Left lung (tissue), 4 donors: ENCODE measurements at regions not wholly inside any gene's neighbourhood (a gene's known extent, or its start where the extent isn't known, plus 50 kb on each side); places are given as distances from the start of the nearest gene placed in this dataset.

Experiments used
- ATAC-seq: fragments of 200-7000 bp; cut with Tn5 transposase; one replicate; pipeline ENCODE4 v1.9.1; 2020; ENCODE audit warnings: moderate library complexity
- DNase-seq, 4 donors: peaks; one replicate each; pipeline ENCODE4 v3.0.0-alpha.2; 2013 to 2020
- H3K27ac ChIP-seq, 2 donors: fragments of 200-600 bp; sonication (generic) in 1 of 2; one replicate each; pipeline versions ENCODE4 v1.5.0 to v1.8.0; 2020 to 2021
- H3K27me3 ChIP-seq, 2 donors: fragments of 200-600 bp; sonication (generic) in 1 of 2; one replicate each; pipeline versions ENCODE4 v1.5.0 to v1.8.0; 2020 to 2021
- H3K36me3 ChIP-seq, 2 donors: fragments of 200-600 bp; sonication (generic) in 1 of 2; one replicate each; pipeline versions ENCODE4 v1.5.0 to v1.8.0; 2020 to 2021
- H3K4me1 ChIP-seq, 2 donors: fragments of 200-600 bp; one replicate each; pipeline ENCODE4 v1.8.0; 2021
- H3K4me3 ChIP-seq, 2 donors: fragments of 200-600 bp; sonication (generic) in 1 of 2; one replicate each; pipeline versions ENCODE4 v1.5.0 to v1.8.0; 2020 to 2021; ENCODE audit warnings: mild to moderate bottlenecking in 1 of 2
- H3K9me3 ChIP-seq, 2 donors: fragments of 200-600 bp; sonication (generic) in 1 of 2; one replicate each; pipeline versions ENCODE4 v1.5.0 to v1.8.0; 2020 to 2021
- CTCF ChIP-seq, 2 donors: fragments of 200-600 bp; sonication (generic) in 1 of 2; IDR thresholded peaks; one replicate each; pipeline versions ENCODE4 v1.5.0 to v1.8.0; 2021; ENCODE audit warnings: antibody characterized with exemption in 2 of 2
- intact Hi-C, 2 donors: fragments of 100-400 bp; cut with DNase I; formaldehyde crosslinking; loops; one replicate each; pipeline versions ENCODE4 v1.11.2 to v1.14.2; 2022
- donor health status: DM: no; HTN: yes; CAD: no.
- donor health status: DM: no; HTN: no; CAD: no.

DNA sequence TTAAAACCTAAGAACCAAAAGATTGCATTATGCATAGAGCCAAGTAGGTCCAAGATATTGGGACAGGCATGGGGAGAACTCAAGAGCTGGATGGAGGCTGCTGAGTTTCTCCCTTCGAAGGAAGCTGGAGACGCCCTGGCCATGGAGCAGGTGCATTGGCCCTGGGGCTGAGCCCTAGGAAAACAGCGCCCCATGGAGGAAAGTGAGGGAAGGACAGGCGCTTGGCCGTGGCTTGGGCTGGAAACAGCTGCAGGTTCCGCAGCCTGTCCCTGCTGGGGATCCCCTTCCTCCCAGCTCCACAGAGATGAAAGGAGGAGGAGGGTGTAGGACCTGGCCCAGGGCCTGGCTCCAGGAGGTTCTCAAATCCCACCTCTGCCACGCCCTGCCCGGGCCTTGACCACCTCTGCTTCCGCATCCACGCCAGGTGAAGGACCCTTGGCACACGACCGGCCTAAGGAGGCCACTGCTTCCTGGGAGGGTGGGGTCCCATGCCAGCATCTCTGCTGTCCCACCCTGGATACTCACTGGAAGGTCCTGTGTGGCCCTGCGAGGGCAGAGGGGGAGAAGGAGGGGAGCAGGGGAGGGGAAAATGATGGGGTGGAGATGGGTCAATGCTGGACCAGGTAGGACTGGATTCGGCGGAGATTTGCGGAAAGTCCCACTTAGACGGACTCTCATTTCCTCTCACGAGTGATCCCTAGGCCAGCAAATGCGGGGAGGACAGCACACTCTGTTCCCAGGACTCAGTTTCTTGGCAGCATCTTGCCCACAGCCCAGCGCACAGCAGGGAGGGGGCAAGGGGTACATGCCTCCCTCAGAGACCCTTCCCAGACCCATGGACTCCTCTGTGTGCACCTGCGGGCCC is 258.6 kb upstream of the TCERG1L start:
- H3K4me1 ChIP-seq: no peaks in the 10 kb centered on the region
- H3K9me3 ChIP-seq: peaks cover 0 to 9% of the 10 kb centered on the region in 2 donors
- DNase-seq: peak in 1 of 4 donors; percentile 61
- H3K27ac ChIP-seq: no peak overlapping the region
- TF ChIP-seq CTCF (IDR thresholded peaks at IDR 0.05): no peak
- no peak overlapping the region for H3K4me3 ChIP-seq
- ATAC-seq: no peak
- H3K27me3 ChIP-seq: peaks cover 0 to 8% of the 10 kb centered on the region in 2 donors
- intact Hi-C loops: no loop called here
- no peaks in the 10 kb centered on the region for H3K36me3 ChIP-seq

DNA sequence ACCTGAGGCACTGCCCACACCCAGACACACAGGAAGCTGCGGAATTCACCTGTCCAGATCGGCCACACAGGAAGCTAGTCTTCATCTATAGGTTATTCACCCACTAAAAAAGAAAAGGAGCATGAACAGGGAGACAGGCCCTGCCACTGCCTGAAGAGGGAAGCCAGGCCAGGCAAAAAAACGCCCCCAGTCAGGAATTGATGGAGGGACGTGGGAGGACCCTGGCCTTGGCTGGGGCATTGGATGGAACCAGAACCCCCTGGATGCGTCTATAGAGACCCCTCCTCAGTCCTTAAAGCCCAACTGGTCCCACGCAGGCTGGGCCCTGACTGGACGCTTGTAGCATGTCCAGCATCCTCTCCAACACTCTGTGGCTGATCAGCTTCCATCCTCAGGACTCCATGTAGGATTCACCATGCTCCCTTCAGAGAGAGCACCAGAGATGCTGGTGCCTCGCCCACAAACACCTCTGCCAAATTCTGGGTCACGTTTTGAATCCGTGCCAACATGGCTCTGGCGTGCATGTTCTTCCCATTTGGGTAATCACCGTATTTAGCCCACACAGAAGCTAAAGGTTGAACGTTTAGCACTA is 259.3 kb upstream of the TCERG1L start:
- ATAC-seq (no peak), DNase-seq (peak in 1 of 4 donors; percentile 50)
- Histone ChIP-seq H3K36me3 (no peaks in the 10 kb centered on the region), H3K4me1 (no peaks in the 10 kb centered on the region), H3K9me3 (peaks cover 0 to 3% of the 10 kb centered on the region in 2 donors), H3K27me3 (peaks cover 0 to 8% of the 10 kb centered on the region in 2 donors), H3K4me3 (no peak overlapping the region), H3K27ac (no peak overlapping the region)
- no peak for TF ChIP-seq CTCF (IDR thresholded peaks at IDR 0.05)
- intact Hi-C loops: no loop called here

GRCh38 chr10:131571346-131571745 is 259.8 kb upstream of the TCERG1L start:
- DNase-seq: peak in 1 of 4 donors; percentile 39

GRCh38 chr10:131571865-131572264 is 260.3 kb upstream of the TCERG1L start:
- H3K4me1 ChIP-seq: no peaks in the 10 kb centered on the region
- H3K27ac ChIP-seq: no peak overlapping the region
- no peak for TF ChIP-seq CTCF (IDR thresholded peaks at IDR 0.05)
- H3K4me3 ChIP-seq: no peak overlapping the region
- intact Hi-C loops: no loop called here
- ATAC-seq (no peak), DNase-seq (no peak)
- peaks cover 0 to 8% of the 10 kb centered on the region in 2 donors for H3K27me3 ChIP-seq
- no peaks in the 10 kb centered on the region for H3K9me3 ChIP-seq
- no peaks in the 10 kb centered on the region for H3K36me3 ChIP-seq

More at GRCh38 chr10:131571346-131571745, 259.8 kb upstream of the TCERG1L start:
- H3K4me3 ChIP-seq: no peak overlapping the region
- H3K36me3 ChIP-seq: no peaks in the 10 kb centered on the region
- no peak for TF ChIP-seq CTCF (IDR thresholded peaks at IDR 0.05)
- no peaks in the 10 kb centered on the region for H3K4me1 ChIP-seq
- peaks cover 0 to 8% of the 10 kb centered on the region in 2 donors for H3K27me3 ChIP-seq
- intact Hi-C loops: no loop called here
- no peak for ATAC-seq
- no peaks in the 10 kb centered on the region for H3K9me3 ChIP-seq
- H3K27ac ChIP-seq: no peak overlapping the region

DNA sequence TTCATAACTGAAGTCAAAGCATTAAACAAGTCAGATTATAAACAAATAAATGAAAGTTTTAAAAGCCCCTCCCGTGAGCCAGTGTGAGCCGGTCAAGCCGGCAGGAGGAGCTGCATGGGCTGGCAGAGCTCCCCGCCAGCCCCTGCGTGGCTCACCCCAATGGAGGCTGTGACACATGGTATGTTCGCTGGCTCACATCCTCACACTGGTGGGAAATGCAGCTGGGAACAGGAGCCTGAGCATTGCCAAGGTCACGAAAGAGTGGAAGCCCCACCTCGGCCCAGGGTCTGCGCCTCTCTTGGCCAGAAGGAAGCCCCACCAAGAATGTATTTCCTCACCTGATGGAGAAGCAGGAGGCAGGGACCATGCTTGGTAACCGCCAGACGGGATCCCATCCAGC is 261.7 kb upstream of the TCERG1L start:
- no peaks in the 10 kb centered on the region for H3K9me3 ChIP-seq
- intact Hi-C loops: no loop called here
- DNase-seq (peak in 1 of 4 donors; percentile 58), ATAC-seq (no peak)
- H3K36me3 ChIP-seq: no peaks in the 10 kb centered on the region
- no peak for TF ChIP-seq CTCF (IDR thresholded peaks at IDR 0.05)
- no peak overlapping the region for H3K27ac ChIP-seq
- H3K4me3 ChIP-seq: no peak overlapping the region
- H3K27me3 ChIP-seq: peaks cover 0 to 8% of the 10 kb centered on the region in 2 donors
- H3K4me1 ChIP-seq: no peaks in the 10 kb centered on the region
